ENCODE measurements at regions not wholly inside any gene's neighbourhood (a gene's known extent, or its start where the extent isn't known, plus 50 kb on each side); places are given as distances from the start of the nearest gene placed in this dataset.

- H3K27me3 ChIP-seq (ENCODE audit: control insufficient read depth, insufficient read depth, low read length) = no peaks in the 10 kb centered on the region
- no peaks in the 10 kb centered on the region for H3K36me3 ChIP-seq (ENCODE audit: control insufficient read depth, insufficient read depth, low read length)
- ChIA-PET CTCF (interaction anchor here (1.0 kb wide), 1 partner anchor 12 kb away, joined by 3 read pairs; no protein-coding TSS in a partner anchor), POLR2A (interaction anchor here (0.5 kb wide), 1 partner anchor 104 kb away, joined by 6 read pairs; no protein-coding TSS in a partner anchor)
- no peak for TF ChIP-seq CTCF (IDR thresholded peaks at IDR 0.05; ENCODE audit: insufficient read depth, low read depth, low read length)
- no peak for DNase-seq (ENCODE audit: low read depth)
- no peak overlapping the region for H3K4me3 ChIP-seq (ENCODE audit: low read depth, low read length)
These were observed 84.3 kb downstream of the SPRY1 start for GRCh38 chr4:123480706-123481418.

DNA sequence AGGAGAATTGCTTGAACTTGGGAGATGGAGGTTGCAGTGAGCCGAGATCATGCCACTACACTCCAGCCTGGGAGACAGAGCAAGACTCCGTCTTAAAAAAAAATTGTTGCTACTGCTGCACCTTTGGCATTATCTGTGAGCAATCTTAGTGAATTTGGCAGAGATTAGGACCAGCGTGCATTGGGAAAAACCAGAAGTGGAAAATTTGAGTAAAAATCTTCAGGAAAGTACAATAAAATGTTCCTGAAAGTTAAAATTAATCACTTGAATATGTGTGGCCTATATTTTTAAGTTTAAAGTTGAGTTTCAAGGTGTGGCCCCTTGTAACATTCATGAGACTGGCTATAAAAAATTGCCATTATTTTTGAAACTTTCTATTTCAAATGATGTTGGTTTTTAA is 85.1 kb downstream of the SPRY1 start:
- H3K4me3 ChIP-seq (ENCODE audit: low read depth, low read length) = no peak overlapping the region
- TF ChIP-seq CTCF (IDR thresholded peaks at IDR 0.05; ENCODE audit: insufficient read depth, low read depth, low read length) = no peak
- no peaks in the 10 kb centered on the region for H3K36me3 ChIP-seq (ENCODE audit: control insufficient read depth, insufficient read depth, low read length)
- POLR2A ChIA-PET = interaction anchor here (0.5 kb wide), 1 partner anchor 105 kb away, joined by 6 read pairs; no protein-coding TSS in a partner anchor
- DNase-seq (ENCODE audit: low read depth) = no peak
- no peaks in the 10 kb centered on the region for H3K27me3 ChIP-seq (ENCODE audit: control insufficient read depth, insufficient read depth, low read length)
- CTCF ChIA-PET = no interaction called here

- no peak overlapping the region for H3K4me3 ChIP-seq (ENCODE audit: low read depth, low read length)
- POLR2A ChIA-PET = no interaction called here
- no peaks in the 10 kb centered on the region for H3K36me3 ChIP-seq (ENCODE audit: control insufficient read depth, insufficient read depth, low read length)
- CTCF ChIA-PET = interaction anchor here (0.6 kb wide), 1 partner anchor 24 kb away, joined by 3 read pairs; no protein-coding TSS in a partner anchor
- no peak for DNase-seq (ENCODE audit: low read depth)
- no peaks in the 10 kb centered on the region for H3K27me3 ChIP-seq (ENCODE audit: control insufficient read depth, insufficient read depth, low read length)
- no peak for TF ChIP-seq CTCF (IDR thresholded peaks at IDR 0.05; ENCODE audit: insufficient read depth, low read depth, low read length)
These were observed 87.8 kb downstream of the SPRY1 start for GRCh38 chr4:123484291-123484926.

- Histone ChIP-seq H3K36me3 (ENCODE audit: control insufficient read depth, insufficient read depth, low read length) (no peaks in the 10 kb centered on the region), H3K27me3 (ENCODE audit: control insufficient read depth, insufficient read depth, low read length) (no peaks in the 10 kb centered on the region), H3K4me3 (ENCODE audit: low read depth, low read length) (no peak overlapping the region)
- no peak for DNase-seq (ENCODE audit: low read depth)
- CTCF ChIA-PET = no interaction called here
- TF ChIP-seq CTCF (IDR thresholded peaks at IDR 0.05; ENCODE audit: insufficient read depth, low read depth, low read length) = no peak
- POLR2A ChIA-PET = no interaction called here
These were observed 89.0 kb downstream of the SPRY1 start for GRCh38 chr4:123485601-123486000.

DNA sequence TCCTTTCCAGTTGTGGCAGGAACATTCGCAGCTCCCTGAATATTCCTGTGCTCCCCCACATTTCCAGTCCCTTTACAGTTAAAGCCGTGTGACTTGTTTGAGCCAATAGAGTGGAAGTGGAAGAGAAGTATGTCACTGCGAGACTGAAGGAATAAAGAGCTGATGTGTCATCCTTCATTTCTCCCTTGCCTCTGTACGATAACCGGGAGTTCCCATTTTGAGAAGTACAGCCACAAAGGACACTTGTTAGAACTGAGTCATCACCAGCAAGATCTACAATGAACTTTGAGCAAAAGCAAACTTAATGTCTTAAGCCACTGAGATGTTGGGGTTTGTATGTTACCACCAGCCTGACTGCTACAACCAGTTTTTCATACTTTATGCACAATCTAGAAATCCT is 92.3 kb downstream of the SPRY1 start:
- Histone ChIP-seq H3K36me3 (ENCODE audit: control insufficient read depth, insufficient read depth, low read length) (no peaks in the 10 kb centered on the region), H3K4me3 (ENCODE audit: low read depth, low read length) (no peak overlapping the region), H3K27me3 (ENCODE audit: control insufficient read depth, insufficient read depth, low read length) (no peaks in the 10 kb centered on the region)
- ChIA-PET POLR2A (no interaction called here), CTCF (interaction anchor here (0.7 to 1.0 kb wide), 3 partner anchors 21 to 170 kb away, joined by 3 read pairs; no protein-coding TSS in a partner anchor)
- no peak for TF ChIP-seq CTCF (IDR thresholded peaks at IDR 0.05; ENCODE audit: insufficient read depth, low read depth, low read length)
- DNase-seq (ENCODE audit: low read depth) = no peak
